ENCODE measurements at regions not wholly inside any gene's neighbourhood (a gene's known extent, or its start where the extent isn't known, plus 50 kb on each side); places are given as distances from the start of the nearest gene placed in this dataset.

- intact Hi-C loops (cut with micrococcal nuclease), result no loop called here
- POLR2A ChIA-PET, result no interaction called here
Observed at GRCh38 chr4:129384974-129385373, 289.0 kb downstream of the C4orf33 start.

GRCh38 chr4:129387666-129388065 lies 291.7 kb downstream of the C4orf33 start:
- CTCF ChIA-PET, result no interaction called here
- ATAC-seq (ENCODE audit: low read depth) (no peak), DNase-seq (no peak)
- Mint-ChIP-seq H3K4me1 (no peaks in the 10 kb centered on the region), H3K9me3 (no peaks in the 10 kb centered on the region), H3K36me3 (ENCODE audit: low read depth) (no peaks in the 10 kb centered on the region), H3K4me3 (no peak overlapping the region), H3K27ac (no peak overlapping the region), H3K27me3 (no peaks in the 10 kb centered on the region)
- TF ChIP-seq, protein P1, sequence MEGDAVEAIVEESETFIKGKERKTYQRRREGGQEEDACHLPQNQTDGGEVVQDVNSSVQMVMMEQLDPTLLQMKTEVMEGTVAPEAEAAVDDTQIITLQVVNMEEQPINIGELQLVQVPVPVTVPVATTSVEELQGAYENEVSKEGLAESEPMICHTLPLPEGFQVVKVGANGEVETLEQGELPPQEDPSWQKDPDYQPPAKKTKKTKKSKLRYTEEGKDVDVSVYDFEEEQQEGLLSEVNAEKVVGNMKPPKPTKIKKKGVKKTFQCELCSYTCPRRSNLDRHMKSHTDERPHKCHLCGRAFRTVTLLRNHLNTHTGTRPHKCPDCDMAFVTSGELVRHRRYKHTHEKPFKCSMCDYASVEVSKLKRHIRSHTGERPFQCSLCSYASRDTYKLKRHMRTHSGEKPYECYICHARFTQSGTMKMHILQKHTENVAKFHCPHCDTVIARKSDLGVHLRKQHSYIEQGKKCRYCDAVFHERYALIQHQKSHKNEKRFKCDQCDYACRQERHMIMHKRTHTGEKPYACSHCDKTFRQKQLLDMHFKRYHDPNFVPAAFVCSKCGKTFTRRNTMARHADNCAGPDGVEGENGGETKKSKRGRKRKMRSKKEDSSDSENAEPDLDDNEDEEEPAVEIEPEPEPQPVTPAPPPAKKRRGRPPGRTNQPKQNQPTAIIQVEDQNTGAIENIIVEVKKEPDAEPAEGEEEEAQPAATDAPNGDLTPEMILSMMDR (IDR thresholded peaks at IDR 0.05), result no peak
- intact Hi-C loops (cut with micrococcal nuclease), result no loop called here
- POLR2A ChIA-PET, result no interaction called here

More at GRCh38 chr4:129384974-129385373, 289.0 kb downstream of the C4orf33 start:
- no peaks in the 10 kb centered on the region for H3K27me3 Mint-ChIP-seq
- H3K27ac Mint-ChIP-seq, result no peak overlapping the region
- H3K4me3 Mint-ChIP-seq, result no peak overlapping the region
- CTCF ChIA-PET, result no interaction called here
- no peaks in the 10 kb centered on the region for H3K4me1 Mint-ChIP-seq
- H3K9me3 Mint-ChIP-seq, result no peaks in the 10 kb centered on the region
- H3K36me3 Mint-ChIP-seq (ENCODE audit: low read depth), result no peaks in the 10 kb centered on the region
- DNase-seq (no peak), ATAC-seq (ENCODE audit: low read depth) (no peak)
- TF ChIP-seq, protein P1 (IDR thresholded peaks at IDR 0.05), result no peak

GRCh38 chr4:129393976-129394375 lies 298.0 kb downstream of the C4orf33 start:
- ChIA-PET POLR2A (no interaction called here), CTCF (no interaction called here)
- Mint-ChIP-seq H3K4me1 (no peaks in the 10 kb centered on the region), H3K4me3 (no peak overlapping the region), H3K36me3 (ENCODE audit: low read depth) (no peaks in the 10 kb centered on the region), H3K27me3 (no peaks in the 10 kb centered on the region), H3K27ac (no peak overlapping the region), H3K9me3 (peaks cover under 1% of the 10 kb centered on the region)
- TF ChIP-seq, protein P1 (IDR thresholded peaks at IDR 0.05), result no peak
- ATAC-seq (ENCODE audit: low read depth) (no peak), DNase-seq (no peak)
- intact Hi-C loops (cut with micrococcal nuclease), result no loop called here

DNA sequence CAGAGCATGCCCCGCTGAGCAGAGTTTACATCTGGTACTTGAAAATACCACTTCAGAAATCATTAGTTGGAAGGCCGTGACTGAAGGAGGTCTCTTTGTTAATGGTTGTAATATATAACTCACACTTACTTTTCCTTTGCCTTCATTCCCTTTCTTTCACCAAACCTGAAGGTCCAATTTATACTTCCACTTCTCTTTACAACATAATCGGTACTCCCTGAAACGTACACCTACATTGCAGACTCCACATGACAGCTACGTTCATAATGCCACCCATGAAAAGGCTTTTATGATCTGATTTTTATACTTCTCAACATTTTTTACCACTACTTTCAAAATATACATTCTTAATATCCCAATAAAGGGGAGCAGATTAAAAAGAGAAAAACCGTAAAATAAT lies 298.7 kb downstream of the C4orf33 start:
- intact Hi-C loops (cut with micrococcal nuclease), result no loop called here
- ChIA-PET CTCF (no interaction called here), POLR2A (no interaction called here)
- no peak for DNase-seq
- Mint-ChIP-seq H3K4me1 (no peaks in the 10 kb centered on the region), H3K27me3 (no peaks in the 10 kb centered on the region), H3K9me3 (peaks cover 5% of the 10 kb centered on the region), H3K36me3 (ENCODE audit: low read depth) (no peaks in the 10 kb centered on the region), H3K27ac (no peak overlapping the region), H3K4me3 (no peak overlapping the region)
- TF ChIP-seq, protein P1 (IDR thresholded peaks at IDR 0.05), result no peak
- no peak for ATAC-seq (ENCODE audit: low read depth)

- ATAC-seq (ENCODE audit: low read depth), result no peak
- H3K9me3 Mint-ChIP-seq, result peaks cover 9% of the 10 kb centered on the region
- no peak overlapping the region for H3K27ac Mint-ChIP-seq
- H3K4me3 Mint-ChIP-seq, result no peak overlapping the region
- intact Hi-C loops (cut with micrococcal nuclease), result no loop called here
- TF ChIP-seq, protein P1 (IDR thresholded peaks at IDR 0.05), result no peak
- no peak for DNase-seq
- ChIA-PET POLR2A (no interaction called here), CTCF (no interaction called here)
- no peaks in the 10 kb centered on the region for H3K27me3 Mint-ChIP-seq
- H3K4me1 Mint-ChIP-seq, result no peaks in the 10 kb centered on the region
- no peaks in the 10 kb centered on the region for H3K36me3 Mint-ChIP-seq (ENCODE audit: low read depth)
Observed at GRCh38 chr4:129403848-129404247, 307.9 kb downstream of the C4orf33 start.

Measured in activated B cell treated with CpG ODN at 0.5 μM for 24 hours (primary cell).